Ureter (tissue), 1 donor: ENCODE measurements at regions not wholly inside any gene's neighbourhood (a gene's known extent, or its start where the extent isn't known, plus 50 kb on each side); places are given as distances from the start of the nearest gene placed in this dataset.

Source experiments
- DNase-seq: peaks from one replicate; pipeline ENCODE4 v3.0.0-alpha.2; 2020; ENCODE audit warnings: low spot score
- donor health status: DM: yes; HTN: yes; CAD: no.

- DNase-seq, result no peak
Observed at GRCh38 chr11:104594228-104594958, 303.9 kb downstream of the CASP12 start.

- DNase-seq, result no peak
Observed at GRCh38 chr11:104588970-104589369, 309.3 kb downstream of the CASP12 start.

- DNase-seq, result no peak
Observed at GRCh38 chr11:104588446-104588845, 309.8 kb downstream of the CASP12 start.

- DNase-seq, result no peak
Observed at GRCh38 chr11:104584823-104585222, 313.4 kb downstream of the CASP12 start.

- DNase-seq, result no peak
Observed at GRCh38 chr11:104583857-104584256, 314.4 kb downstream of the CASP12 start.

- no peak for DNase-seq
Observed at GRCh38 chr11:104582431-104582830, 315.8 kb downstream of the CASP12 start.

DNA sequence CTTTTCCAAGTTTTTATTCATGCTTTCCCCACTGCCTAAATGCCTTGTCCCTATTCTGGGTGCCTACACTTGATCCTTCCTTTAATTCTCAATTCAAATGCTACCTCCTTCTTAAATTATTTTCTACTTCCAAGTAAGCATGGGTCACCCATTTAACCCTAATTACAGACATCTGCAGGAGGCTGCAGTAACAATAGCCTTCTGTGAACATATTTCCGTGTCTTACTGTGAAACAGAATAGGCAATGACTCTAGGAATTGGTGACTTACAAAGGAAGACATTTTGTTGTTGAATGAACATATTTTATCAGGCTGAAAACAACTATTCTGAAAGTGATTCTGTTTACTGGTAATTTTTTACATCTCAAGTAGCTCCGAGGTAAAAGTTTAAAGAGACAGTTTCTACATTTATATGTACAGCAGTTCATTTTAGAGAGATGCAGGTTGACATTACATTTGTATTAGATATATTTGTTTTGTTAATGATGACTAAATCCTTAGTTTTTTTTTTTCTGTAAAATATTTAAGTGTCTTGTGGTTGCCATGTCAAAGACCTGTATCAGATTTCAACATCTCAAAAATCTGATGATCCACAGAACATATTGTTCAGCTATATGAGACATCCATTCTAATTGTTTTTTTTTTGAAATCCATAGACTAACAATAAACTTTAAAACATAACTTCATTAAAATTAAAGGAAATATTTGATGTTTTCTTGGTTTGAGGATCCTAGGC, 316.8 kb downstream of the CASP12 start:
- no peak for DNase-seq

DNA sequence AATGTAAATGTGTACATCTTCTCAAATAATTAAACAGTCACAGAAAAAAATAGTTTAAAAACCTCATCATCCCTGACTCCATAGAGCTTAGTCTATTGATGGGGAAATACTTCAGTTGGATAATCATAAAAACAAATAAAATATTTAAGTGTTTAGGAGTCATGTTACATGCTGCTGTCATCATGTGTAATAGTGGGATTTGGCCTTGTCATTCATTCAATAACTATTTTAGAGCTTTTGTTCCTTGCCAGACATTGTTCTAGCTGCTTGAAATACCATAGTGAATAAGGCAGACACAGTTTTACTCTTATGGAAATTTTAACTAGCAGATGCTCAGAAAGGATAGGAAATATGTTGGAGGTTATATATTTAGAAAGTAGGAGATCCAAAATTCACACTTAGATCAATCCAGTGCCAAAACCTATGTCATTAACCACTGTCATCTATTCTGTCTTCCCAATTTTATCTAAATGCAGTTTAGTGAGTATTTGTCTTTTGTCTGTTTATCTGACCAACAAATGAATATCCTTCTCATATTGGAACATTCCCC, 324.7 kb downstream of the CASP12 start:
- no peak for DNase-seq

DNA sequence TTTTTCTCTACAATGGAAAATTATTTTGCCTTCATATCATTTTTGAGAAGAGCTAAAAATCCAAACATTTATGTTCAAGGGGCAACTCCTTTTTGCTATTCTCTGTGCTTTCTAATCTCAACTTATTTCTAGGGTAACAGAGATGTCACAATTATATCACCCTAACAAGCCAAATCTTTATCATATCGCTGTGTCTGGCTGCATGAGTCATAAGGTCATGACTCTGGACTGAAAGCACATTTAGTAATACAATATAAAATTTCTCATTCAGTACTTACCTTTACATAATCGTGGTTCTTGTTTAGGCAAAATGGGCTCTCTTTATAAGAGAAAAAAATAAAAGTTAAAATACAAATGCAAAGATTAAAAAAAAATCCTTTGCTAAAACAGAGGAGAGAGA, 326.0 kb downstream of the CASP12 start:
- no peak for DNase-seq

GRCh38 chr11:104570078-104570701, 328.1 kb downstream of the CASP12 start:
- DNase-seq, result no peak

DNA sequence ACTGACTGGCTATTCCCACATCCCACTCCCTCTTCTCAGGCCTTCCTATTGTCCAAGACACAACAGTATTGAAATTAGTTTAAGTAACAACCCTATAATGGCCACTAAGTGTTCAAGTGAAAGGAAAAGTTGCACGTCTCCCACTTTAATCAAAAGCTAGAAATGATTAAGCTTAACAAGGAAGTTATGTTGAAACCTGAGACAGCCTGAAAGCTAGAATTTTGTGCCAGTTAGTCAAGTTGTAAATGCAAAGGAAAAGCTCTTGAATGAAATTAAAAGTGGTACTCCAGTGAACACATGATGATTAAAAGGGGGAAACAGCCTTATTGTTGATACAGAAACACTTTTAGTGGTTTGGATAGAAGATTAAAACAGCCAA, 332.7 kb downstream of the CASP12 start:
- no peak for DNase-seq

DNA sequence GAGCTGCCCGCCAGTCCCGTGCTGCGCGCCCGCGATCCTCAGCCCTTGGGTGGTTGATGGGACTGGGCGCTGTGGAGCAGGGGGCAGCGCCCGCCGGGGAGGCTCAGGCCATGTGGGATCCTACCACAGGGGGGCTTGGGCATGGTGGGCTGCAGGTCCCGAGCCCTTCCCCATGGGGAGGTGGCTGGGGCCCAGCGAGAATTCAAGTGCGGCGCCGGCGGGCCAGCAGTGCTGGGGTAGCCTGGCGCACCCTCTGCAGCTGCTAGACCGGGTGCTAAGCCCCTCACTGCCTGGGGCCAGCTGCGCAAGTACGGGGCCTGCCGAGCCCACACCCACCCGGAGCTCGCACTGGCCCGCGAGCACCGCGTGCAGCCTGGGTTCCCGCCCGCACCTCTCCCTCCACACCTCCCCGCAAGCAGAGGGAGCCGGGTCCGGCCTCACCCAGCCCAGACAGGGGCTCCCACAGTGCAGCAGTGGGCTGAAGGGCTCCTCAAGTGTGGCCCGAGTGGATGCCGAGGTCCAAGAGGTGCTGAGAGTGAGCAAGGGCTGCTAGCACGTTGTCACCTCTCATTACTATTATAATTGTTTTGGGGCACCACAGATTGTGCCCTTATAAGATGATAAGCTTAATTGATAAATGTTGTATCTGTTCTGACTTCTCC, 333.2 kb downstream of the CASP12 start:
- no peak for DNase-seq

DNA sequence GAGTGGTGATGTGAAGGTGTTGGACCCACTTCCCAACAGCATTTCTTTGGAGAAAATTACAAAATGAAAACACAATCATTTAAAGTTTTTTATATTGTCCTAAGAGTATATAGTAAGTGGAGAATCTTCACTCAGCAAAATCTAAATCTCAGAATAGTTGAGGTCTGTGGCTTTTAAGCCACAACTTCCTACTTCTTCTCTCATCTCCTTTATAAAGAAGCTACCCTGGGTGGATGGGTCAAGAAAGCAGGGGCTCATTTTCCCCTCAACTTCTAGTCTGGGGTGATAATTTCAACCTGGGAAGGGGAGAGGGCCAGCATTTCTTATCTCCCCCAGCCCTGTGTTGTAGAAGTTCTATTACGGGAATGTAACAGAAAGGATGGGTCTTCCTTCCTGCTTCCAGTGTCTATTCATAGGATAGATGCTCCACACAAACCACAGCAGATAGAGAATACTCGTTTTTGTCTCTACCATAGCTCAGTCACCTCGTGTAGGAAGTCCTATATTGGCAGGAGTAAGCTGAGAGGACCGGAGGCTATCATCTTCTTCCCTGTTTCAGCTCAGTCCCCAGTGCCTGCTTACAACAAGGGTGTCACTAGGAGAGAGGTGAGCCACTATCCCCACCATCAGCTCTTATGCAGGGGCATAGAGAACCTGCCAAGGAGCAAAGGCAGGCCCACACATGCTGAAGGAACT, 341.5 kb downstream of the CASP12 start:
- DNase-seq, result no peak

DNA sequence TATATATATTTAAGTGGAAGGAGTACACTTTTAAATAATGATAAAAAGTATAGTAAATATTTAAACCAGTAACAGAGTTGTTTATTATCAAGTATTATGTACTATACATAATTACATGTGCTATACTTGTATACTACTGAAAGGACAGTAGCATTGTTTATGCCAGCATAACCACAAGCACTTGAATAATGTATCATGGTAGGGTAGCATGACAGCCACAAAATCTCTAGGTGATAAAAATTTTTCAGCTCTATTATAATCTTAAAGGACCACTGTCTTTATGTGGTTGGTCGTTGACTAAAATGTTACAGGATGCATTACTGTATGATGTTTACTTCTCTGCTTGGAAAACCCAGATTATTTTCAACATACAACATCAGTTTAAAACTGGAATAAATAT, 349.2 kb downstream of the CASP12 start:
- DNase-seq, result no peak

DNA sequence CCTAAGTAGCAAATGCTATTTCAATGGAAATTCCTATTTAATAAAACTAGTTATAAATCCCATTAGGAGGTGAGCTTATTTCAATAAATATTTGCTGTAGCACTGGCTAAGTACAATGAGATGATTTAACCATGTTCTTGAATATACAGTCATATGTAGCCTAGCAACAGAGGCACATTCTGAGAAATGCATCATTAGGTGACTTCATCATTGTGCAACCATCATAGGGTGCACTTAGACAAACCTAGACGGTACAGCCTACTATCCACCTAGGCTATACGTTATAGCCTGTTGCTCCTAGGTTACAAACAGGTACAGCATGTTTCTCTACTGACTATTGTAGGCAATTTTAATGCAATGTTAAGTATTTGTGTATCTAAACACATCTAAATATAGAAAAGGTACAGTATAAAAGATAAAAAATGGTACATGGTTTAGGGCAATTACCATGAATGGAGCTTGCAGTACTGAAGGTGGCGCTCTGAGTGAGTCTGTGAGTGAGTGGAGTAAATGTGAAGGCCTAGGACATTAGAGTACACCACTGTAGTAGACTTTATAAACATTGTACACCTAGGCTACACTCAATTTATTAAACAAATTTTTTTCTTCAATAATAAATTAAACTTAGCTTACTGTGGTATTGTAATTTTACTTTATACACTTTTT, 350.1 kb downstream of the CASP12 start:
- no peak for DNase-seq

DNA sequence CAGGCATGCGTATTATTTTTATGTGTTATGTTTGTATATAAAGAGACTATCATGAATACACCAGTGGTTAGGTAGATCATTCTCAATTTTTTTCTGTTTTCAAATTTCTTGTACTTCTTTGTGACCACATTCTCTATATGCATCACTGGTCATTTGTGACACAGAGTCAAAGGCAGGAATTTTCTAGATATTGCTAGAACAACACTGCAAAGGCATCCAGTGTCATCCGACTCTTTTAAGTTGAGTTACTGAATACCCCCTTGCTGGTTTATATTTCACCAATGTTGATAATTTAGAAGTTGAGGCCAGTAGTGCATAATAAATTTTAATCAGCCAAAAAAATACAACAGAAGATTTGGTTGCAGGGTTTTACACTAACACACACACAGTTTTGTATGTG, 351.8 kb downstream of the CASP12 start:
- no peak for DNase-seq

DNA sequence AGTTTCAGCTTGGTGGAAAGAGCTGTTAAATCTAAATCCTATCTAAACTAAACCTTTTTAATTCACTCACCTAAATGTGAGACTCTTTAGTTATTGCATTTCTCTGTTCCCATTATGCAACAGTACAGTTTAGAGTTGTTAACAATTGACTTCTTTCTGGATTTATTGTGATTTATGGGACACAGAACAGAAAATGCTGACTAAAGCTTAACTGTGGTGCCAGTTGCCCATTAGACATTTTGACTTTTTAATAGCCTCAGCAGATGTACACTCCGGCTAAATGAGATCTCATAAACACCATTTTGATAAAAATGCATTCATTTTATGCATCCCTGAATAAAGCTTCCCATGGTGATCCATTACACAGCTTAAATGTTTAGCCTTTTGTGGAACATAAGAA, 356.6 kb downstream of the CASP12 start:
- DNase-seq, result no peak

DNA sequence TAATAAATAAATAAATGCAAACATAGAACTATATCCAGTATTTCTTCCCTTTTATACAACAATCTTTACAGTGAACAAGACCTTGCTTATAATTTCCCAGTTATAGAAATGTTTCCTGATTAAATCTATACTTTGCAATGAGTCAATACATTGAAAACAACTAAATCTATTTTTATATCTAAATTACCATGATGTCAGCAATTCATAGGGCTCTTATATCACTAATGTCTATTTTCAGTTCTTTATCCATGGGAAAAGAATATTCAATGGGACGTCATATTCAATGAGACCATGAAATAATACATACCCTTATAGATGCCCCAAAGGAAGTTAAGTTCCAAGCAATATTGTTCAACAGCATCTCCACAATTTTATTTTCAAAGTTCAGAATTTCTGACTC, 359.9 kb downstream of the CASP12 start:
- DNase-seq, result no peak

GRCh38 chr11:104534278-104534677, 364.0 kb downstream of the CASP12 start:
- no peak for DNase-seq

DNA sequence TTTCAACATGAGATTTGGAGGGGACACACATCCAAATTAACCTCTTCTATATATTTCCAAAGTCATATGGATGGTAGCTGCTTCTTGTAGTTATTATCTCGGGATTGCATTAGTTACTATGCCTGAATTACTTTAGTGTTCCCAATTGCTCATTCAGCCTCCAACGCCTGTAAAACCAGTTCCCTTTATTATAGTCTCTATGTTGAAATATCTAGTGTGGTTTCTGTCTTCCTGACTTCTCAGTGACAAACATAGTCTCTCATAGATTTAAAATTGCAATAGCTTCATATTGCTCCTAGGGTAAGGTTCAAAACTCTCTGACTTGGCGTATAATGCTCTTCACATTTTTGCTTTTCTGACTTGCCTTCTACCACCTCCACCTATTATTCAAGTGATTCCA, 366.4 kb downstream of the CASP12 start:
- no peak for DNase-seq

GRCh38 chr11:104531075-104531474, 367.1 kb upstream of the PDGFD start:
- no peak for DNase-seq
